Endodermal cell (in vitro differentiated cells): ENCODE measurements at regions not wholly inside any gene's neighbourhood (a gene's known extent, or its start where the extent isn't known, plus 50 kb on each side); places are given as distances from the start of the nearest gene placed in this dataset.

Experiments
- DNase-seq: peaks from one replicate; pipeline ENCODE4 v3.0.0-alpha.2; 2017
- H3K27ac ChIP-seq: 2 replicates; pipeline ENCODE4 v1.5.1; 2013; ENCODE audit warnings: mild to moderate bottlenecking, low read depth, low read length, moderate library complexity
- H3K27me3 ChIP-seq: 2 replicates; pipeline ENCODE4 v1.6.1; 2013; ENCODE audit warnings: mild to moderate bottlenecking, low read length, moderate library complexity; ENCODE audit not compliant: insufficient read depth, control insufficient read depth, poor library complexity, severe bottlenecking
- H3K36me3 ChIP-seq: 2 replicates; pipeline ENCODE4 v1.7.0; 2013; ENCODE audit warnings: mild to moderate bottlenecking, low read length, moderate library complexity; ENCODE audit not compliant: control insufficient read depth, insufficient read depth
- H3K4me1 ChIP-seq: one replicate; pipeline ENCODE4 v1.7.0; 2013; ENCODE audit warnings: low read length; ENCODE audit not compliant: control insufficient read depth, insufficient read depth
- H3K4me3 ChIP-seq: 2 replicates; pipeline ENCODE4 v1.5.1; 2013; ENCODE audit warnings: mild to moderate bottlenecking, low read length, moderate library complexity
- H3K9ac ChIP-seq: 2 replicates; pipeline ENCODE4 v1.6.1; 2013; ENCODE audit warnings: mild to moderate bottlenecking, low read length, moderate library complexity; ENCODE audit not compliant: poor library complexity, severe bottlenecking; ENCODE audit errors: extremely low read depth
- H3K9me3 ChIP-seq: 2 replicates; pipeline ENCODE4 v1.6.1; 2013; ENCODE audit warnings: mild to moderate bottlenecking, low read length, moderate library complexity; ENCODE audit not compliant: control insufficient read depth
- H3K27ac Mint-ChIP-seq: 2 replicates; pipeline ENCODE4 v1.8.0; 2020; ENCODE audit warnings: mixed read lengths
- H3K27me3 Mint-ChIP-seq: 2 replicates; pipeline ENCODE4 v1.8.0; 2021; ENCODE audit warnings: mild to moderate bottlenecking, mixed read lengths; ENCODE audit not compliant: insufficient read depth
- H3K36me3 Mint-ChIP-seq: 2 replicates; pipeline ENCODE4 v1.8.0; 2020; ENCODE audit warnings: low read depth, mixed read lengths
- H3K4me1 Mint-ChIP-seq: 2 replicates; pipeline ENCODE4 v1.8.0; 2020; ENCODE audit warnings: mixed read lengths
- H3K4me3 Mint-ChIP-seq: 2 replicates; pipeline ENCODE4 v1.8.0; 2020; ENCODE audit warnings: mild to moderate bottlenecking, moderate library complexity, mixed read lengths
- H3K9me3 Mint-ChIP-seq: 2 replicates; pipeline ENCODE4 v1.8.0; 2020; ENCODE audit warnings: mild to moderate bottlenecking, mixed read lengths
- CTCF ChIP-seq: fragments of 200-600 bp; sonication (generic); conservative IDR thresholded peaks from 2 replicates; pipeline ENCODE4 v1.5.0; 2021; ENCODE audit warnings: antibody characterized with exemption, mild to moderate bottlenecking
- WGBS, 2 experiments: methylation state at CpG; one replicate each; pipeline versions ENCODE4 v1.1.5 to v1.1.7; 2013; ENCODE audit warnings: missing lambda C conversion rate in 2 of 2, mixed read lengths in 1 of 2; ENCODE audit not compliant: insufficient coverage in 1 of 2, insufficient read length in 1 of 2; 5-methylcytosine and 5-hydroxymethylcytosine counted together

- Mint-ChIP-seq H3K27ac (no peak overlapping the region), H3K9me3 (peaks cover 8% of the 10 kb centered on the region), H3K4me1 (no peaks in the 10 kb centered on the region)
Measured at GRCh38 chr4:79175716-79176115, 150.1 kb downstream of the NAA11 start.

GRCh38 chr4:79174490-79175252, 151.2 kb downstream of the NAA11 start:
- TF ChIP-seq CTCF: no peak
- H3K4me1 Mint-ChIP-seq: no peaks in the 10 kb centered on the region
- H3K9me3 Mint-ChIP-seq: peaks cover 5% of the 10 kb centered on the region
- DNase-seq: no peak
- no peaks in the 10 kb centered on the region for H3K27me3 ChIP-seq
- H3K4me3 ChIP-seq: no peak overlapping the region
- H3K4me3 Mint-ChIP-seq: no peak overlapping the region
- no peaks in the 10 kb centered on the region for H3K36me3 ChIP-seq
- no peaks in the 10 kb centered on the region for H3K4me1 ChIP-seq
- H3K27ac ChIP-seq: no peak overlapping the region
- no peaks in the 10 kb centered on the region for H3K36me3 Mint-ChIP-seq
- peaks cover 3% of the 10 kb centered on the region for H3K27me3 Mint-ChIP-seq
- H3K9me3 ChIP-seq: peaks cover 6% of the 10 kb centered on the region
- no peak overlapping the region for H3K27ac Mint-ChIP-seq
- WGBS, 2 experiments: 92% methylated on average over 2 of the region's 2 CpGs; no CpG with 5 or more reads in 1 of the 2 experiments
- H3K9ac ChIP-seq: no peak overlapping the region

More at GRCh38 chr4:79175716-79176115, 150.1 kb downstream of the NAA11 start:
- H3K4me3 Mint-ChIP-seq: no peak overlapping the region
- Histone ChIP-seq H3K9ac (no peak overlapping the region), H3K27ac (no peak overlapping the region), H3K27me3 (no peaks in the 10 kb centered on the region), H3K36me3 (no peaks in the 10 kb centered on the region), H3K9me3 (peaks cover 6% of the 10 kb centered on the region), H3K4me1 (no peaks in the 10 kb centered on the region), H3K4me3 (no peak overlapping the region)
- no peak for DNase-seq
- no peaks in the 10 kb centered on the region for H3K36me3 Mint-ChIP-seq
- H3K27me3 Mint-ChIP-seq: peaks cover 2% of the 10 kb centered on the region
- TF ChIP-seq CTCF: no peak

GRCh38 chr4:79173186-79173585, 152.7 kb downstream of the NAA11 start:
- no peak overlapping the region for H3K27ac ChIP-seq
- H3K27me3 Mint-ChIP-seq: peaks cover 10% of the 10 kb centered on the region

More at GRCh38 chr4:79173186-79173585, 152.7 kb downstream of the NAA11 start:
- 95 to 100% methylated on average over 1 to 2 of the region's 2 CpGs for WGBS, 2 experiments
- Mint-ChIP-seq H3K4me3 (no peak overlapping the region), H3K4me1 (no peaks in the 10 kb centered on the region), H3K36me3 (no peaks in the 10 kb centered on the region), H3K27ac (no peak overlapping the region), H3K9me3 (peaks cover 16% of the 10 kb centered on the region)
- no peak overlapping the region for H3K4me3 ChIP-seq
- H3K36me3 ChIP-seq: no peaks in the 10 kb centered on the region
- no peak overlapping the region for H3K9ac ChIP-seq
- no peak for TF ChIP-seq CTCF
- H3K27me3 ChIP-seq: no peaks in the 10 kb centered on the region
- H3K9me3 ChIP-seq: peaks cover 6% of the 10 kb centered on the region
- DNase-seq: no peak
- H3K4me1 ChIP-seq: no peaks in the 10 kb centered on the region
